SK-N-MC (cell line): ENCODE measurements at regions not wholly inside any gene's neighbourhood (a gene's known extent, or its start where the extent isn't known, plus 50 kb on each side); places are given as distances from the start of the nearest gene placed in this dataset.
"Not testable (repeated sequence)": the region's sequence is repeated elsewhere in the genome, so short reads cannot be mapped to it uniquely, and the experiment has no call there.

Source experiments
- EZH2 ChIP-seq: fragments of 200-600 bp; sonication (generic); IDR thresholded peaks from one replicate; pipeline ENCODE4 v1.6.1; 2017; ENCODE audit warnings: antibody characterized with exemption
- POLR2AphosphoS5 ChIP-seq: IDR thresholded peaks from 2 replicates; pipeline ENCODE4 v1.6.1; 2012; ENCODE audit warnings: mild to moderate bottlenecking, low read depth, low read length, borderline replicate concordance

- TF ChIP-seq EZH2, POLR2AphosphoS5: not testable (repeated sequence)
These were observed 991.8 kb downstream of the SLC16A7 start for GRCh38 chr12:60587664-60588063.
